AG09319 (cell line): ENCODE measurements at regions not wholly inside any gene's neighbourhood (a gene's known extent, or its start where the extent isn't known, plus 50 kb on each side); places are given as distances from the start of the nearest gene placed in this dataset.

Experiments
- DNase-seq: peaks from one replicate; pipeline ENCODE4 v3.0.0-alpha.2; 2010; ENCODE audit warnings: low read depth; ENCODE audit errors: extremely low read depth
- TF ChIP-seq, protein P1 (sequence below): IDR thresholded peaks from 2 replicates; pipeline ENCODE4 v1.5.1; 2011; ENCODE audit warnings: low read depth, mild to moderate bottlenecking, inconsistent platforms, low read length, moderate library complexity

DNA sequence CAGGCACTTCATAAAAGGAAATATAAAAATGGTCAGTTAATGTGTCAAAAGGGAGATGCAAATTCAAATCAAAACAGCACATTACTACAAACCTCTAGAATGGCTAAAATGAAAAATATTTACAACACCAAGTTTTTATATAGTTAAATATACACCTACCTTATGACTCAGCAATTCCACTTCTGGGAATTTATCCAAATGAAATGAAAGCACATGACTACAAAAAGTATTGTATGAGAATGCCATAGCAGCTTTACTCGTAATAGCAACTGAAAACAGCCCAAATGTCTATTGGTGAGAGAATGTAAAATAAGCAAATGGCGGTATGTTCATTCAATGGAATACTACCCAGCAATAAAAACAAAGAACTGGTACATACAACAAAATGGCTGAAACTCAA lies 175.8 kb upstream of the SPAG17 start:
- no peak for DNase-seq

DNA sequence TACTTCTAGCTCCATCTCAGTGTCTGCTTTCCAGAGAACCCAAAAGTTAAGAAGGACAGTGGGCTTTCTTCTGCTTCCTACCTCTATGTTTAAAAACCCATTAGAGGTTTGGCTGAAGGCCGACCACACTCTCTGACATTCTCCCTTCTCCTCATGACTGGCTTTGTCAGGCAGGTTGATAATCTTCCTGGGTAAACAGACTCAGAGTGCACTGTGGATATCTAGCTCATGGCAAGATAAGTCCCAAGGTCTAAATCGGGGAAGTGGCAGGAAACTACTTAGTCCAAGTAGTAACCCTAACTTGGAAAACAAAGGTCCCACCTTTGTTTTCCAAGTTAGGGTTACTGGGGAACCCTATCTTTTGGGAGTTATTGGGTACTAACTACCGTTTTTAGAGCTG lies 161.9 kb upstream of the SPAG17 start:
- TF ChIP-seq, protein P1, sequence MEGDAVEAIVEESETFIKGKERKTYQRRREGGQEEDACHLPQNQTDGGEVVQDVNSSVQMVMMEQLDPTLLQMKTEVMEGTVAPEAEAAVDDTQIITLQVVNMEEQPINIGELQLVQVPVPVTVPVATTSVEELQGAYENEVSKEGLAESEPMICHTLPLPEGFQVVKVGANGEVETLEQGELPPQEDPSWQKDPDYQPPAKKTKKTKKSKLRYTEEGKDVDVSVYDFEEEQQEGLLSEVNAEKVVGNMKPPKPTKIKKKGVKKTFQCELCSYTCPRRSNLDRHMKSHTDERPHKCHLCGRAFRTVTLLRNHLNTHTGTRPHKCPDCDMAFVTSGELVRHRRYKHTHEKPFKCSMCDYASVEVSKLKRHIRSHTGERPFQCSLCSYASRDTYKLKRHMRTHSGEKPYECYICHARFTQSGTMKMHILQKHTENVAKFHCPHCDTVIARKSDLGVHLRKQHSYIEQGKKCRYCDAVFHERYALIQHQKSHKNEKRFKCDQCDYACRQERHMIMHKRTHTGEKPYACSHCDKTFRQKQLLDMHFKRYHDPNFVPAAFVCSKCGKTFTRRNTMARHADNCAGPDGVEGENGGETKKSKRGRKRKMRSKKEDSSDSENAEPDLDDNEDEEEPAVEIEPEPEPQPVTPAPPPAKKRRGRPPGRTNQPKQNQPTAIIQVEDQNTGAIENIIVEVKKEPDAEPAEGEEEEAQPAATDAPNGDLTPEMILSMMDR = no peak
- no peak for DNase-seq

More for the DNA sequence above, 175.8 kb upstream of the SPAG17 start:
- TF ChIP-seq, protein P1 = no peak

DNA sequence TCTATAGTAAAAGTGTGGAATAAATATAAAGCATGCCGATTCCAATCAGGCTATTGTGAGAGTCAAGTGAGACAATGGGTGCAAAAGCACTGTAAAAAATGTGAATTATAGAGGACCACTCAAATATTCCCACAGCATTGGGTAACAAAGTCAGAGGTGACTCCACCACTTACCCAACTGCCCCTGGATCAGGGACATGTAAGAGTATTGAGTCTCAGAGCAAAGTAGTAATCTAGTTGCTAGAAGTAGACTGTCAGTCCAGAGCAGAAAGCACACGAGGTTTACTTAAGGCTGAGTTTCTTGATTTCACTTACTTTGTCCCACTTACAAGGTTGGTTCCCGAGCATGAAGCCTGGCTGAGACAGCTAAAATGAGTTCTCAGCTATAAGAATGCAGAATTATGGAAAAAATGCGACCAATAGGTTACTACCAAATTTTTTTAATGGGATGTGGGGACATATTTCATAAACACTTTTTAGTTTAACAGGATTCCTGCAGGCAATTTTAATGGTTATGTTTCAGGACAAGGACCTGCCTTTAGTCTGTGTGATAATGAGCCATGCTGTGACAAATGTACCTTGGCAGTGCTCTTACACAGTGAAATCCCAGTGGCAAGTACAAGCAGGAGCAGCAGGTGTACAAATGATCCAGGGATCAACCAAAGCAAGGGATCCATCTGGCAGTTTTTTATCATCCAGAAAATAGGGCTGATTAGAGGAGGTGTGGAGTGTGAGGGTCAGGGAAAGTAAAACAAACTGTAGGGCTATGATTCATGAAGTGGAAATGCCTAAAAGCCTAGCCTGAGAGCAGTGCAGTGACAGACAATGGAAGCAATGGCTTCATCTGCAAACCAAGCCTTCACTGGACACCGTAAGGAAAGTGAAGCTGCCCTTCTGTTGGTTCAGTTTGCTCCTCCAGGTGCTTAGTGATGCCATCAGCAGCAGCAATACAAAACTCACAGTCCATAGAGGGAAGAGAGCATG lies 156.2 kb upstream of the SPAG17 start:
- TF ChIP-seq, protein P1 = no peak
- no peak for DNase-seq

DNA sequence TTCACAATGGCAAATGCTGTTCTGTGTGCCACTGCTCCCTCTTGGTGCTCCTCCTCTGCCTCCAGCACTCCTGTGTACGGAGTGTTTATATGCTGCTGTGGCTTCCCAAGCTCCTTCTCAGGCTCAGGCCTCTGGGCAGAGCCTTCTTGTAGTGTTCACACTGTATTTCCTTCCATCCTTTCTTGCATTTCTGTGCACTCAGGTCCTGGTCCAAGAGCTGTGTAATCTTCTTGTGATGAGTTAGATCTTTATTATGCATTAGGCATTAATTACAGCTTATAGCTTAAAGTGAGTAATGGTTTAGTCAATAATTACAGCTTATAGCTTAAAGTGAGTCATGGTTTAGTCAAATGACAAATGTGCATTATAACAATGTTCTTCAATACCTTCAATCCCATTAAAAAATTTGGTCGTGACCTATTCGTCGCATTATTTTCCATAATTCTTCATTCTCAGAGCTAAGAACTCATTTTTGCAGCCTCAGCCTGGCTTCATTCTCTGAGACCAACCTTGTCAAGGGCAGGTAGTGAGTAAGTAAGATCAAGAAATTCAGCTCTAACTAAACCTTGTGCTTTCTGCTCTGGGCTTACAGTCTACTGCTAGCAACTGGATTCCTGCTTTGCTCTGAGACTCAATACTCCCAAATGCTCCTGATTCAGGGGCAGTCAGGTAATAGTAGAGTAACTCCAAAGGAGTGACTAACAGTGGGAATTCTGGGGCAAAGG lies 154.5 kb upstream of the SPAG17 start:
- TF ChIP-seq, protein P1 = no peak
- DNase-seq = no peak

DNA sequence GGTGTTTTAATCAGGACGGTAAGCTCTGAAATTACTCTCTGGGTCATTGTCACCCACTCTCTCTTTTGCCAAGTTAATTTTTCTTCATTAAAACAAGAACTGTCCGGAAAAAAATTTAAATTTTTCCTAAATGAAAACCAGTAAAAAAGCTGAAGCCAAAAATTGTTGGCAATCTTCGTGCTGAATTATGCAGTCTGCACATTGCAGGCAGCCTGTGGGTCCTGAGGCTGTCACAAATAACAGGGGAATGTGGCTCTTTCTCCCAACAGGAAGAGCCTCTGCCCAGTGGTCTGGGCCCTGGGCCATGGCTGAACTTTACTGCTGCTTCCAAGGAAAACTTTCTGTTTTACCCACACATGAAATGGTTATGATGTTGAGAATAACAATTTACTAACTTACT lies 153.9 kb upstream of the SPAG17 start:
- TF ChIP-seq, protein P1 = no peak
- DNase-seq = no peak

DNA sequence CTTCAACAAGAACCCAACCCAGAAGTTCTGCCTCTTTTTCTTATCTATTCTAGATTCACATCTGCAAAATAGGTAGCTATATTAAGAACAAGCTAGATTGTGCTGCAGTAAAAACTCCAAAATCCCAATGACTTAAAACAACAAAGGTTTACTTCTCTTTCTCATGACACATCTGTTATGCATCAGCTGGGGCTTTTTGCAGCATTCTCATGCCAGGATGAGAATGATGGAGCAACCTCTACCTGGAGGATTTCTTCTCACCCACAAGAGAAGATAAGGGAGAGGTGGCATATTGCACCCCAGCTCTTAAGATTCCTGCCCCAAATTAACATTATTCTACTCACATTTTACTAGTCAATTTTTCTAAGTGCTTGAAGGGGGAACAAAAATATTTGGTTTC lies 152.3 kb upstream of the SPAG17 start:
- TF ChIP-seq, protein P1 = no peak
- no peak for DNase-seq

DNA sequence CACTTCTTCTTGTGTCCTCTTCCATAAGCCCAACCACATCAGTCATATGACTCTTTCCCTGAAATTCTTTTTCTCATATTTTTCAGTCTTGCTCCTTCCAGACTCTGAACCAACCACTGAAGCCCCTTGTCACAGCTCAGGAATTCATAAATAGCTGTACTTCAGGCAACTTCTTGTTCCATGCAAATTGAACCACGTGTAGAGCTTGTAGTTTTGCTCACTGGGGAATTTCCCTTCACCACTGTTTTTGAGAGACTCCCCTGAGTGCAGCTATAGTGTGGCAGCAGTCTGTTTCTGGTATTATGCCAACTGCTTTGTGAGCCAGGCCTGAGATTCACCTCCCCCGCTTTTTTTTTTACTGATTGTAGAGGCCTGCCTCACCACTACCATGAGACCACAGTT lies 150.3 kb upstream of the SPAG17 start:
- DNase-seq = no peak
- TF ChIP-seq, protein P1 = no peak
